NCI-H226 (cell line): ENCODE measurements at regions not wholly inside any gene's neighbourhood (a gene's known extent, or its start where the extent isn't known, plus 50 kb on each side); places are given as distances from the start of the nearest gene placed in this dataset.

ENCODE experiments used
- DNase-seq: peaks from one replicate; pipeline ENCODE4 v3.0.0-alpha.2; 2015

DNA sequence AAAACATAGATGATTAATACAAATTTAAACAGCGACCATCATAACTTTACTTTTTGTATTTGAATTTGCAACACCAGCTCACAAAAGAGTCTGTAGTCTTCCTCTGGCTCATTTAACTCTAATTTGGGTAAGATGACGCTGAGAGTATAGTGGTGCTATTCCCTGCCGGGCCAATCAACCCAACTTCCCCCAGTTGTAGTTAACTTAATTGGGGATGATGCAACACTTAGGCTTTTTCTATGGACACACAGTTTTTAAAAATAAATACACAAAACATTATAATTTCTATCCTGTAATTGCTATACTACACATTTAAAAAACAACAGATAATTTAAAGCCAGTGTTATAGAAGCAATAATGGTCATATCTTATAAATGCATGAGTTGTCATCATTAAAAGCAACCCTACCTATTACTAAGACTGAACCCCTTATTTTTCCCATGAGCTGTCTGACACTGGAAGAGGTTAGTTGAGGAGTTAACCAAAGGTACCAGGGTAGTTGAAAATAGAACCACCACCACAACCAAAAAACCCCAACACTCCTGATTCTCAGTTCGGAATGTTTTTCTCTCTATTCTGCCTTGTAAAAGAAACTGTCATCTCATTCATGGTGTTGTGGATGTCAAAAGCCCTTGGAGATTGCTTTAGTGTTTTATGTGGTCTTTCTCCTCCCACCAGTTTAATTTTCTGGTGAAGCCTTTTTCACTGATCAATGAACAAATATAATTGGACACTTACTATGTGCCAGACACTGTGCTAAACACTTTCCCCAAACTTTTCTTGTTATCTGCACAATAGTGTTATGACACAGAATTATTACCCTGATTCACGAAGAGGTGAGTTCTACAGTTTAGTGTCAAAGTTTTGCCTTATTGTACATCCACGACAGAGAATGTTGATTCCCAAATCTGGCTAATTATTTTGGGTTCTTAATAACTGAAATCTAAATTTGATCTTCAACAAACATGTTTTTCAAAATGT lies 61.5 kb upstream of the RAPGEF2 start:
- DNase-seq = no peak

DNA sequence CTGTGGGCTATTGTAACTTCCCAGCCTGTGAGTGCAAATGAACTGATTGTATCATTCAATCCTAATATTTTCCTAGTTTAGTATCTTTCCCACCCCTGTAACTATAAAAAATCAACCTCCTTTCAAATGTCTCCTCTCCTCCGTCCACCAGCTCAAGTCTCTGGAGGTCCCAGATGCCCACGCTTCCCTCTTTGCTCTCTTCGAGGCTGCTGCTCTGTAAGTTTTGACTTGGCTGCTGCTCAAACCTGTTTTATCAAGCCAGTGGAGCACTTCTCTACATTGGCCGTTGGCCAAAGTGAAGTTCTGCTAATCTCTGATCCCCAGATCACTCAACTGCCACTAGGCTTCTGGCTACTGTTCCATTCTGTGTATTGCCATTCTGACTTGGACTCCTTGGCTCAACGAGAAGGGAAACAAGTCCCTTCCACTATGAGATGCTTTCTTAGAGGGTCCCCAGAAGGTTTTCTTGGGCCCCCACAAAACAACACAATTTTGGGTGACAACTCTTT lies 60.7 kb upstream of the RAPGEF2 start:
- no peak for DNase-seq

GRCh38 chr4:159042868-159043267 lies 60.0 kb upstream of the RAPGEF2 start:
- no peak for DNase-seq

- DNase-seq = no peak
These were observed 59.0 kb upstream of the RAPGEF2 start for GRCh38 chr4:159043861-159044260.

DNA sequence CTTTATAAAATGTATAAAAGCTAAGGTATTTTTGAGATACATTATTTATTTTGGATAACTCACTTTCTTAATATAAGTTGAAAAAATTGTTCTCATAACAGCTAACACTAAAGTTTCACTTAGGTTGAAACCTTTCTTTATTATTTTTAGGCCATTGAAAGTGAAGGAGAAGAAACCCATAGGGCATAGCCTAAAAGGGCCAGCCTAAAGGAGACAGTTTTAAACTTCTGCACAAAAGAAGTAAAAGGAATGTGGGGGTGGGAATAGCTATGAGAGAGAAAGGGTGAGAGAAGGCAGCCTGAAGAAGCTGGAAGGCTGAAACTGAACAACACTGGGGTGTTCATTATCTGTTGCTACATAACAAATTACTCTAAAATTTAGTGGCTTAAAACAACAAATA lies 57.6 kb upstream of the RAPGEF2 start:
- DNase-seq = peak; percentile 3

DNA sequence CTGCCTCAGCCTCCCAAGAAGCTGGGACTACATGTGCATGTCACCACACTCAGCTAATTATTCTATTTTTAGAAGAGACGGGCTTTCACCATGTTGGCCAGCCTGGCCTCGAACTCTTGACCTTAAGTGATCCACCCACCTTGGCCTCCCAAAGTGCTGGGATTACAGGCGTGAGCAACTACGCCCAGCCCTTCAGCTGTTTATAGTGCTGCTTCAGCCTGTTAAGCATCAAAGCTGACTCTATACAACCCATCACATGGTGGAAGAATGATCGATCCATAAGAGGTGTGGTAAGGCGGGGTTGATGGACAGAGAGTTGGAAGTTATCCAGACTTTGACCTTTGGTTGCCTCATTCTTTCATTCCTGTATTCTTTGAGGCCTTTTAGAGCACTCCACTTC lies 56.2 kb upstream of the RAPGEF2 start:
- DNase-seq = peak; percentile 4

DNA sequence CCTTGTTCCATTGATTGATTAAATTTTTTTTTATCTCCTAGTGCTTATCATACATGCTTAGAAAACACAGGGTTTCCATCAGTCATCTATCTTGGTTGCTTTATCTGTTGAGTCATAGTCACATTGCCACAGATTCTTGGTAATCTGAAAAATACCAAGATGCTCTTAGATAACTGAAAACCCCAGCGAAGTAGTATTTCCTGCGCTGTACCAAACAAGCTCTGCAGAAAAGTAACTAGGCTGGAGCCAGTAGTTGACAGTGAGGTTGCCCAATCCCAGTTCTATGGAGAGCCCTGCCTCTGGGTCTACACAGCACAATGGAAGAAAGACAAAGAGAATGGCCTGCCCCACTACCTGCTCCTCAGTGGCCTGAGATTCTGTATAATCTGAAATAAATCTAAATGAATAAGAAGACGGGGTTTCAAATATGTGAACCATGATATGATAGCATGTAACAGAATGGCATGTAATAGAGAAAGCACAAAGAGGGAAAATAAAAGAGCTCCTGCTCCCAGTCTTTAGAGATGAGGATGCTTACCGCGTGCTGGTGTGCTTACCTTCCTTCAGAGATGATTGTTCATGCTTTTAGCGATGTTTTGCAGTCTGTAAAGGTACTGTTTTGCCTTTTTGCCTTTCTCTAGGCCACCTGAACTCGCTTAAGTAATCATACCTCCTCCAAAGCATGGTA lies 55.3 kb upstream of the RAPGEF2 start:
- peak; percentile 82 for DNase-seq

DNA sequence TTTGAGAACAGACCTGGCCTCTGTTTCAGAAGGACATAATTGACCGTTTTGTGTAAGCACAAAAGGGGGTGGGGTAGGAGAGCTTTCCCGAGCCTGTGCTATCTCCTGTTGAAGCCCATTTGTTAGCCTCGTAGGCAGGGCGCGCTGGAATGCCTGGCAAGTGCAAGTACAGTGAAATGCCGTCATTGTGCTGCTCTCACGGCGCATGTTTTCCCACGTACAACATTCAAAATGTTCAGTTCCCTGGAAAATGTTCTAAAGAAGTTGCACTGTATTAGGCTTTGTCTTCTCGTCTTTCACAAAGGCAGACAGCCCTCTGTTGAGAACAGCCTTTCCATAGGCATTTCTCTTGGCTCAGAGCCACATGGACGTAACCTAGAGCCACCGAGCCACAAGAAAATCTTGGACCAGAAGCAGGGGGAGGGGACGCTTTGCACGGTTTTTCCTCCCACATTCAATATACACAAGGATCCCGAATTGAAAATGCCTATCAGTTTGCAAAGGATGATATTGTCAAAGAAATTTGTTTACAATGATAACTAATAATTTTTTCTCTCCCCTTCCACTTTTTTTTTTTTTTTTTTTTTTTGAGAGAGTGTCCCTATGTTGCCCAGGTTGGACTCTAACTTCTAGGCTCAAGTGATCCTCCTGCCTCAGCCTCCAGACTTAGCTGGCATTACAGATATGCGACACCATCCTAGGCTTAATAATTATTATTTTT lies 54.6 kb upstream of the RAPGEF2 start:
- peak; percentile 80 for DNase-seq

- no peak for DNase-seq
These were observed 53.0 kb upstream of the RAPGEF2 start for GRCh38 chr4:159049780-159050375.

GRCh38 chr4:159051245-159052071 lies 51.4 kb upstream of the RAPGEF2 start:
- no peak for DNase-seq

DNA sequence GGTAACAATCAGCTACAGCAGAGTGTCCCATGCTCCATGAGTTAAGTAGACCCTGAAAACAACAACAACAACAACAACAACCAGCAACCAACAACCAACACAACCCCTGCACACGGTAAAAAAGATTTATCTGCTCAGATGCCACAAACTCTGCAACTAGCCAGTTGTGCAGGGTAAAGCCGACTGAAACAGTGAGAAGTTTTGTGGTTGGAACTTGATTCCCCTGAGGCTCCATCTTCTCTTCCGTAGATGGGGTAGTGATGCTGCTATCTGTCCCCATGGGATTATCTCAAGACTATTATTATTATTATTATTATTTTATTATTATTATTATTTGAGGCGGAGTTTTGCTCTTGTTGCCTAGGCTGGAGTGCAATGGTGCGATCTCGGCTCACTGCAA lies 50.6 kb upstream of the RAPGEF2 start:
- DNase-seq = no peak
